ENCODE measurements at regions not wholly inside any gene's neighbourhood (a gene's known extent, or its start where the extent isn't known, plus 50 kb on each side); places are given as distances from the start of the nearest gene placed in this dataset.

GRCh38 chr5:165714598-165714997 is 2209.2 kb downstream of the MAT2B start:
- TF ChIP-seq EZH2 (IDR thresholded peaks at IDR 0.05) = no peak
- TF ChIP-seq POLR2AphosphoS5 (IDR thresholded peaks at IDR 0.05; ENCODE audit: borderline replicate concordance, low read depth, low read length) = no peak
